Caco-2 (cell line): ENCODE measurements at regions not wholly inside any gene's neighbourhood (a gene's known extent, or its start where the extent isn't known, plus 50 kb on each side); places are given as distances from the start of the nearest gene placed in this dataset.
A peak's percentile ranks its signal among the peaks of the same experiment; 100 is the strongest.

Experiments used
- BruUV-seq: library from RNA; stranded (reverse); fragments of 400-500 nt; replicated peaks from 2 replicates; lab custom pipeline; 2021; lab: Mats Ljungman, UMichigan
- CTCF ChIA-PET: fragments of 300-600 bp; sonication (Branson Sonifier 250); formaldehyde crosslinking; loops from one replicate; lab custom pipeline; 2022; ENCODE audit warnings: antibody characterized with exemption; lab: Charles Lee
- POLR2A ChIA-PET: fragments of 300-600 bp; sonication (Branson Sonifier 250); formaldehyde crosslinking; loops from one replicate; lab custom pipeline; 2022; ENCODE audit warnings: antibody characterized with exemption; lab: Charles Lee
- DNase-seq, 2 experiments: peaks; one replicate each; pipeline versions ENCODE4 v3.0.0 to v3.0.0-alpha.2; 2020 to 2022
- H3K27me3 ChIP-seq: replicated peaks from 2 replicates; pipeline ENCODE4 v1.6.0; 2011; ENCODE audit warnings: low read length; ENCODE audit not compliant: control insufficient read depth, insufficient read depth
- H3K36me3 ChIP-seq: 2 replicates; pipeline ENCODE4 v1.5.1; 2011; ENCODE audit warnings: low read length; ENCODE audit not compliant: control insufficient read depth, insufficient read depth
- H3K4me1 ChIP-seq: fragments of 250-450 bp; sonication (Bioruptor Pico); 2 replicates; pipeline ENCODE4 v1.5.1; 2020; ENCODE audit warnings: mild to moderate bottlenecking
- H3K4me3 ChIP-seq: 2 replicates; pipeline ENCODE4 v1.5.1; 2011; ENCODE audit warnings: low read depth, mild to moderate bottlenecking, control low read depth, low read length
- H3K9me3 ChIP-seq: fragments of 250-450 bp; sonication (Bioruptor Pico); 2 replicates; pipeline ENCODE4 v1.5.1; 2020; ENCODE audit warnings: mild to moderate bottlenecking, moderate library complexity
- H3K27ac Mint-ChIP-seq: one replicate; pipeline ENCODE4 v1.8.0; 2022; ENCODE audit warnings: mixed read lengths; ENCODE audit not compliant: unreplicated experiment
- H3K27me3 Mint-ChIP-seq: one replicate; pipeline ENCODE4 v1.8.0; 2022; ENCODE audit warnings: mixed read lengths; ENCODE audit not compliant: insufficient read depth, unreplicated experiment
- H3K36me3 Mint-ChIP-seq: one replicate; pipeline ENCODE4 v1.8.0; 2022; ENCODE audit warnings: mild to moderate bottlenecking, mixed read lengths; ENCODE audit not compliant: insufficient read depth, unreplicated experiment
- H3K4me1 Mint-ChIP-seq: one replicate; pipeline ENCODE4 v1.8.0; 2022; ENCODE audit warnings: low read depth, mixed read lengths; ENCODE audit not compliant: unreplicated experiment
- H3K4me3 Mint-ChIP-seq: one replicate; pipeline ENCODE4 v1.8.0; 2022; ENCODE audit warnings: mild to moderate bottlenecking, moderate library complexity, mixed read lengths; ENCODE audit not compliant: unreplicated experiment
- H3K9me3 Mint-ChIP-seq: one replicate; pipeline ENCODE4 v1.8.0; 2022; ENCODE audit warnings: mixed read lengths; ENCODE audit not compliant: unreplicated experiment
- CTCF ChIP-seq, 2 experiments: fragments of 200-600 bp in 1 of 2; IDR thresholded peaks; 1 replicate in 1 of 2; 2 replicates in 1 of 2; pipeline versions ENCODE4 v1.5.1 to v1.8.0; 2011 to 2022; ENCODE audit warnings: antibody characterized with exemption in 1 of 2, control low read depth in 1 of 2, inconsistent platforms in 1 of 2, low read depth in 1 of 2, low read length in 1 of 2, mild to moderate bottlenecking in 1 of 2, moderate library complexity in 1 of 2; ENCODE audit not compliant: insufficient read depth in 1 of 2, severe bottlenecking in 1 of 2, unreplicated experiment in 1 of 2
- intact Hi-C: fragments of 100-400 bp; cut with micrococcal nuclease; formaldehyde crosslinking; loops from one replicate; pipeline ENCODE4 v1.10.0; 2022; ENCODE audit not compliant: unreplicated experiment

- Mint-ChIP-seq H3K27ac (no peak overlapping the region), H3K9me3 (no peaks in the 10 kb centered on the region), H3K4me1 (peaks cover 10% of the 10 kb centered on the region), H3K27me3 (peaks cover 5% of the 10 kb centered on the region), H3K36me3 (no peaks in the 10 kb centered on the region), H3K4me3 (no peak overlapping the region)
- POLR2A ChIA-PET = no interaction called here
- Histone ChIP-seq H3K9me3 (no peaks in the 10 kb centered on the region), H3K36me3 (no peaks in the 10 kb centered on the region), H3K4me1 (no peaks in the 10 kb centered on the region), H3K27me3 (no peaks in the 10 kb centered on the region; the same call in 1 of the 2 replicates), H3K4me3 (no peak overlapping the region)
- DNase-seq = no peak
- CTCF ChIA-PET = no interaction called here
- no peak for TF ChIP-seq CTCF (IDR thresholded peaks at IDR 0.05; ENCODE audit: insufficient read depth in 1 of 2, low read depth in 1 of 2, low read length in 1 of 2, severe bottlenecking in 1 of 2, unreplicated experiment in 1 of 2)
- BruUV-seq = no TSS peak
- intact Hi-C loops = no loop called here
Measured at GRCh38 chr14:65943916-65944410, 531.4 kb downstream of the FUT8 start.

GRCh38 chr14:65945327-65945726, 532.8 kb downstream of the FUT8 start:
- CTCF ChIA-PET = no interaction called here
- no peaks in the 10 kb centered on the region for H3K9me3 Mint-ChIP-seq
- no TSS peak for BruUV-seq
- intact Hi-C loops = no loop called here
- H3K36me3 ChIP-seq = no peaks in the 10 kb centered on the region
- H3K4me3 Mint-ChIP-seq = no peak overlapping the region
- H3K27ac Mint-ChIP-seq = no peak overlapping the region
- POLR2A ChIA-PET = no interaction called here
- H3K4me1 Mint-ChIP-seq = peaks cover 10% of the 10 kb centered on the region
- no peaks in the 10 kb centered on the region for H3K4me1 ChIP-seq
- no peaks in the 10 kb centered on the region; the same call in 1 of the 2 replicates for H3K27me3 ChIP-seq
- TF ChIP-seq CTCF (IDR thresholded peaks at IDR 0.05; ENCODE audit: insufficient read depth in 1 of 2, low read depth in 1 of 2, low read length in 1 of 2, severe bottlenecking in 1 of 2, unreplicated experiment in 1 of 2) = no peak
- H3K27me3 Mint-ChIP-seq = peaks cover 5% of the 10 kb centered on the region
- no peaks in the 10 kb centered on the region for H3K9me3 ChIP-seq
- no peaks in the 10 kb centered on the region for H3K36me3 Mint-ChIP-seq
- no peak for DNase-seq
- no peak overlapping the region for H3K4me3 ChIP-seq

DNA sequence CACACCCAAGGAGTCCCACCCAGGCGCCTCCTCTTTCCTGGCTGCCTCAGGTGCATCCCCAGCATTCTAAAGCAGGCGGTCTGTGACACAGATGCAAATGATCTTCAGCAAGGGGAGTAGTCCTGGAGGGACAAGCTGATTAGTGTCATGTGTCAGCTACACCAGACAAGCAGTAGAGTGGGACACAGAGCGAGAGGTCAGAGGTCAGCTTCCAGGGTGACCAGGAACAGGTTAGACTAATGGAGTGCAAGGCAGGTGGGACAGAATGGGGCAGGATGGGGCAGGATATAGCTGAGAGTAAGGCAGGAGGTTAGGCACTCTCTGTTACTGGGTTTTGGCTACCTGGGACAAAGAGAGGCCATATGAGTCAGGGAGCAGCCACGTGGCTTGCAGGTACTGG, 534.0 kb downstream of the FUT8 start:
- H3K4me3 Mint-ChIP-seq = no peak overlapping the region
- Histone ChIP-seq H3K36me3 (no peaks in the 10 kb centered on the region), H3K9me3 (no peaks in the 10 kb centered on the region), H3K27me3 (no peaks in the 10 kb centered on the region; the same call in 1 of the 2 replicates), H3K4me1 (no peaks in the 10 kb centered on the region), H3K4me3 (no peak overlapping the region)
- H3K9me3 Mint-ChIP-seq = no peaks in the 10 kb centered on the region
- H3K4me1 Mint-ChIP-seq = peaks cover 10% of the 10 kb centered on the region
- no peak for TF ChIP-seq CTCF (IDR thresholded peaks at IDR 0.05; ENCODE audit: insufficient read depth in 1 of 2, low read depth in 1 of 2, low read length in 1 of 2, severe bottlenecking in 1 of 2, unreplicated experiment in 1 of 2)
- peaks cover 5% of the 10 kb centered on the region for H3K27me3 Mint-ChIP-seq
- DNase-seq = peak in 1 of 2 experiments; percentile 47
- intact Hi-C loops = no loop called here
- H3K27ac Mint-ChIP-seq = no peak overlapping the region
- CTCF ChIA-PET = no interaction called here
- BruUV-seq = no TSS peak
- no peaks in the 10 kb centered on the region for H3K36me3 Mint-ChIP-seq
- POLR2A ChIA-PET = no interaction called here
